H1 (cell line): ENCODE measurements at regions not wholly inside any gene's neighbourhood (a gene's known extent, or its start where the extent isn't known, plus 50 kb on each side); places are given as distances from the start of the nearest gene placed in this dataset.

Source experiments
- CREB1 ChIP-seq: IDR thresholded peaks from 2 replicates; pipeline ENCODE4 v1.6.1; 2012; ENCODE audit warnings: inconsistent platforms
- NRF1 ChIP-seq: IDR thresholded peaks from 2 replicates; pipeline ENCODE4 v1.6.1; 2011; ENCODE audit warnings: mild to moderate bottlenecking, low read depth, low read length, improper control_type of control experiment
- POLR2A ChIP-seq, 2 experiments: IDR thresholded peaks; 1 replicate in 1 of 2; 2 replicates in 1 of 2; pipeline ENCODE4 v1.6.1; 2011; ENCODE audit warnings: low read depth in 2 of 2, low read length in 2 of 2, mild to moderate bottlenecking in 2 of 2; ENCODE audit errors: control extremely low read depth in 1 of 2
- TF ChIP-seq, protein P1 (sequence below): IDR thresholded peaks from 2 replicates; pipeline ENCODE4 v1.6.1; 2012; ENCODE audit warnings: inconsistent platforms
- TF ChIP-seq, protein P2 (sequence below), 3 experiments: IDR thresholded peaks; 1 replicate in 2 of 3; 2 replicates in 1 of 3; pipeline versions ENCODE4 v1.5.1 to v1.6.1; 2011; ENCODE audit warnings: low read length in 3 of 3, mild to moderate bottlenecking in 3 of 3, inconsistent platforms in 2 of 3, low read depth in 1 of 3, moderate library complexity in 1 of 3; ENCODE audit not compliant: insufficient read depth in 1 of 3; ENCODE audit errors: control extremely low read depth in 1 of 3

DNA sequence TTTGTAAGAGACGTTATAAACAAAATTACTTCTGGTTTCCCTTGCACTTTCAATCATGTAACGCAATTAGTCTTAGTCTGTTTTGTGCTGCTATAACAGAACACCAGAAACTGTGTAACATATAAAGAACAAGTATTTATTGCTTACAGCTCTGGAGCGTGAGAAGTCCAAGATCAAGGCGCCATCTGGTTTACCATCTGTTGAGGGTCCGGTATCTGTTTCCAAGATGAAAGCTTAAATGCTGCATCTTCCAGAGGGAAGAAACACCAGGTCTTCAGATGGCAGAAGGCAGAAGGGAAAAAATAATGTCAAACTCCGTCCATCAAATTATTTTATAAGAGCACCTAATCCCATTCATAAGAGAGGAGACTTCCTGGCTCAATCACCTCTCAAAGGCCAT is 474.1 kb downstream of the PDGFC start:
- no peak for TF ChIP-seq POLR2A (IDR thresholded peaks at IDR 0.05; ENCODE audit: control extremely low read depth in 1 of 2, low read depth in 2 of 2, low read length in 2 of 2)
- no peak for TF ChIP-seq CREB1
- no peak for TF ChIP-seq NRF1
- TF ChIP-seq, protein P1, sequence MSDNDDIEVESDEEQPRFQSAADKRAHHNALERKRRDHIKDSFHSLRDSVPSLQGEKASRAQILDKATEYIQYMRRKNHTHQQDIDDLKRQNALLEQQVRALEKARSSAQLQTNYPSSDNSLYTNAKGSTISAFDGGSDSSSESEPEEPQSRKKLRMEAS = no peak
- TF ChIP-seq, protein P2, sequence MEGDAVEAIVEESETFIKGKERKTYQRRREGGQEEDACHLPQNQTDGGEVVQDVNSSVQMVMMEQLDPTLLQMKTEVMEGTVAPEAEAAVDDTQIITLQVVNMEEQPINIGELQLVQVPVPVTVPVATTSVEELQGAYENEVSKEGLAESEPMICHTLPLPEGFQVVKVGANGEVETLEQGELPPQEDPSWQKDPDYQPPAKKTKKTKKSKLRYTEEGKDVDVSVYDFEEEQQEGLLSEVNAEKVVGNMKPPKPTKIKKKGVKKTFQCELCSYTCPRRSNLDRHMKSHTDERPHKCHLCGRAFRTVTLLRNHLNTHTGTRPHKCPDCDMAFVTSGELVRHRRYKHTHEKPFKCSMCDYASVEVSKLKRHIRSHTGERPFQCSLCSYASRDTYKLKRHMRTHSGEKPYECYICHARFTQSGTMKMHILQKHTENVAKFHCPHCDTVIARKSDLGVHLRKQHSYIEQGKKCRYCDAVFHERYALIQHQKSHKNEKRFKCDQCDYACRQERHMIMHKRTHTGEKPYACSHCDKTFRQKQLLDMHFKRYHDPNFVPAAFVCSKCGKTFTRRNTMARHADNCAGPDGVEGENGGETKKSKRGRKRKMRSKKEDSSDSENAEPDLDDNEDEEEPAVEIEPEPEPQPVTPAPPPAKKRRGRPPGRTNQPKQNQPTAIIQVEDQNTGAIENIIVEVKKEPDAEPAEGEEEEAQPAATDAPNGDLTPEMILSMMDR (IDR thresholded peaks at IDR 0.05; ENCODE audit: control extremely low read depth in 1 of 3, insufficient read depth in 1 of 3, low read depth in 1 of 3, low read length in 3 of 3) = no peak
